WTC11 (cell line): ENCODE measurements at regions not wholly inside any gene's neighbourhood (a gene's known extent, or its start where the extent isn't known, plus 50 kb on each side); places are given as distances from the start of the nearest gene placed in this dataset.

Experiments used
- ATAC-seq: fragments of 200-7000 bp; cut with Tn5 transposase; 2 replicates; pipeline ENCODE4 v1.10.0; 2021; ENCODE audit warnings: mild to moderate bottlenecking, moderate library complexity
- CTCF ChIA-PET: fragments of 300-600 bp; sonication (Branson Sonifier 250); formaldehyde crosslinking; loops from one replicate; lab custom pipeline; 2021; ENCODE audit warnings: antibody characterized with exemption; lab: Charles Lee
- POLR2A ChIA-PET: fragments of 350-600 bp; sonication (Branson Sonifier 250); formaldehyde crosslinking; loops from one replicate; lab custom pipeline; 2021; ENCODE audit warnings: antibody characterized with exemption; lab: Charles Lee
- DNase-seq: peaks from one replicate; pipeline ENCODE4 v3.0.0; 2021; ENCODE audit warnings: low spot score
- H3K27ac Mint-ChIP-seq: 2 replicates; pipeline ENCODE4 v1.8.0; 2021; ENCODE audit warnings: mixed read lengths
- H3K27me3 Mint-ChIP-seq: 2 replicates; pipeline ENCODE4 v1.8.0; 2021; ENCODE audit warnings: low read depth, mild to moderate bottlenecking, moderate library complexity, mixed read lengths
- H3K36me3 Mint-ChIP-seq: 2 replicates; pipeline ENCODE4 v1.8.0; 2021; ENCODE audit warnings: mixed read lengths
- H3K4me1 Mint-ChIP-seq: 2 replicates; pipeline ENCODE4 v1.8.0; 2022; ENCODE audit warnings: mixed read lengths
- H3K4me3 Mint-ChIP-seq: 2 replicates; pipeline ENCODE4 v1.8.0; 2021; ENCODE audit warnings: mild to moderate bottlenecking, moderate library complexity, mixed read lengths
- H3K9me3 Mint-ChIP-seq: 2 replicates; pipeline ENCODE4 v1.8.0; 2021; ENCODE audit warnings: mixed read lengths
- GABPB1 ChIP-seq: sonication (generic); formaldehyde crosslinking; IDR thresholded peaks from 2 replicates; pipeline ENCODE4 v1.8.1; 2023; ENCODE audit warnings: mild to moderate bottlenecking, missing genetic modification reagents
- HMGA2 ChIP-seq: fragments of 250-450 bp; sonication (Bioruptor Pico); IDR thresholded peaks from 2 replicates; pipeline ENCODE4 v1.4.0; 2021; ENCODE audit warnings: mild to moderate bottlenecking, moderate library complexity
- IRF1 ChIP-seq: sonication (generic); formaldehyde crosslinking; IDR thresholded peaks from 2 replicates; pipeline ENCODE4 v1.8.0; 2023; ENCODE audit warnings: missing genetic modification reagents
- NFE2L1 ChIP-seq: sonication (generic); formaldehyde crosslinking; IDR thresholded peaks from 2 replicates; pipeline ENCODE4 v1.8.1; 2023; ENCODE audit warnings: missing genetic modification reagents
- PRDM15 ChIP-seq: sonication (generic); formaldehyde crosslinking; IDR thresholded peaks from 2 replicates; pipeline ENCODE4 v1.8.0; 2022; ENCODE audit warnings: missing genetic modification reagents
- PREB ChIP-seq: sonication (generic); formaldehyde crosslinking; IDR thresholded peaks from 2 replicates; pipeline ENCODE4 v1.8.1; 2022; ENCODE audit warnings: mild to moderate bottlenecking, missing genetic modification reagents, moderate library complexity, borderline replicate concordance
- TEAD1 ChIP-seq: sonication (generic); formaldehyde crosslinking; IDR thresholded peaks from 2 replicates; pipeline ENCODE4 v1.8.0; 2022; ENCODE audit warnings: mild to moderate bottlenecking, missing genetic modification reagents
- ZBTB21 ChIP-seq: sonication (generic); formaldehyde crosslinking; IDR thresholded peaks from 2 replicates; pipeline ENCODE4 v1.8.1; 2023; ENCODE audit warnings: mild to moderate bottlenecking, missing genetic modification reagents, borderline replicate concordance
- ZNF423 ChIP-seq: fragments of 250-450 bp; sonication (Bioruptor Pico); IDR thresholded peaks from 2 replicates; pipeline ENCODE4 v2.1.2; 2022; ENCODE audit warnings: mild to moderate bottlenecking, moderate library complexity
- ZNF425 ChIP-seq: fragments of 250-450 bp; sonication (Bioruptor Pico); conservative IDR thresholded peaks from 2 replicates; pipeline ENCODE4 v1.9.0; 2021; ENCODE audit warnings: mild to moderate bottlenecking
- ZNF671 ChIP-seq: fragments of 250-450 bp; sonication (Bioruptor Pico); IDR thresholded peaks from 2 replicates; pipeline ENCODE4 v1.8.0; 2021; ENCODE audit warnings: mild to moderate bottlenecking
- TF ChIP-seq, protein P1 (sequence below): fragments of 250-450 bp; sonication (Bioruptor Pico); IDR thresholded peaks from 2 replicates; pipeline ENCODE4 v1.9.0; 2021; ENCODE audit warnings: moderate library complexity, mild to moderate bottlenecking, inconsistent platforms, borderline replicate concordance

DNA sequence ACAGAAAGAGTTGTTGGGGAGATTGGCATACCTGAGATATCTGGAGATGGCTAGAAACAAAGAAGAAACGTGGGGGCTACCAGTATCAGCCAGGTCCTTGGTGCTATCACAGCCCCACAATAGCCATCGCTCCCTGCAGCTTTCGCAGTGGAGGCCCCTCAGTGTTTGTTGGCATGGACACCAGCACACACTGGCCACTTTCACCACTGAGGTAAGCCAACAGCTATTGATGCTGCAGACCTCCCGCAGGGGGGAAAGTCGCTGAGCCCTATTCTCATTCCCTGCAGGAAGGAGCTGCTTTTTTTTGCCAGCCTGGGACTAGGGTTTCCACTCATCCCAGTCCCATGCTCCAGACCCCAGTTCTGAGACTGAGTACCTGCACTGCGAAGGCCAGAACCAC, 879.2 kb upstream of the IGFBP7 start (continued):
- TF ChIP-seq PREB (CRISPR knock-in tag) (no peak), ZNF671 (CRISPR knock-in tag) (no peak), ZBTB21 (CRISPR knock-in tag) (no peak)

DNA sequence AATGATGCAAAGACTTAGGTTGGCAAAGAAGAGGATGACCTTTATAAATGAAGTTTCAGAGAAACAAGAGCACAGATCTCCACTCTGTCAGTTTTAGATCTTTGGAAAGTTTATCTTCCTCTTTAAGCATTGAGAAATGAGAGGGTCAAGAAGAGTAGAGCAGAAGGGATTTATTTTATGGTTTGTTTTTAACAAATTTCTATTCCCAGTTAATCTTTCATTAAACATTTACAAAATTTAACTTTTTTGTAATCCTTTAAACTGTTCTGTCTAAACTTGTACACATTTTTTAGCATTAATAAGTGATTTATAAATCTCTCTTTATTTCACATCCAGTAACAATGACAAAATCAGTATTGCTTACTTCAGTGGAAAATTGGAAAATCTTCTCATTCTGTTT, 875.0 kb upstream of the IGFBP7 start:
- Mint-ChIP-seq H3K4me1 (peaks cover 5% of the 10 kb centered on the region), H3K36me3 (no peaks in the 10 kb centered on the region), H3K27me3 (no peaks in the 10 kb centered on the region), H3K27ac (no peak overlapping the region), H3K4me3 (no peak overlapping the region), H3K9me3 (no peaks in the 10 kb centered on the region)
- ATAC-seq = no peak
- no peak for DNase-seq
- TF ChIP-seq GABPB1 (CRISPR knock-in tag) (no peak), IRF1 (CRISPR knock-in tag) (no peak), PRDM15 (CRISPR knock-in tag) (no peak)
- CTCF ChIA-PET = no interaction called here
- POLR2A ChIA-PET = no interaction called here

DNA sequence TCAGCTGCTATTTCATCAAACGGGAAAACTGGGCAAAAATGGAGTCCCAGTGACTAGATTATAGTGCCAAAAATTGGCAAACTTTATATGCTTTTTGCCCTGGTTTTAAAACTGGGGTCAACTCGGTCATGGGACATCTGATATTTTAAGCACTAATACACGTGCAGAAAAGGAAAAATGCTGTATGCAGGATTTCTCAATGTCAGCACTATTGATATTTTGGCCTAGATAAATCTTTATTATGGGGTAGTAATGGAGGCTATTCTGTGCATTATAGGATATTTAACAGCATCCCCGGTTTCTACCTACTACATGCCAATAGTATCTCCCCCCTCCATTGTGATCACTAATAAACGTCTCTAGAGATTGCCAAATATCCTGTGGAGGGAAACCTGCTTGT, 870.9 kb upstream of the IGFBP7 start:
- Mint-ChIP-seq H3K4me1 (peaks cover 12% of the 10 kb centered on the region), H3K36me3 (no peaks in the 10 kb centered on the region), H3K9me3 (no peaks in the 10 kb centered on the region), H3K27ac (no peak overlapping the region), H3K4me3 (no peak overlapping the region), H3K27me3 (no peaks in the 10 kb centered on the region)
- DNase-seq (no peak), ATAC-seq (no peak)
- CTCF ChIA-PET = no interaction called here
- TF ChIP-seq NFE2L1 (CRISPR knock-in tag) = no peak
- no peak for TF ChIP-seq HMGA2 (CRISPR knock-in tag)
- no peak for TF ChIP-seq TEAD1
- no peak for TF ChIP-seq ZNF425
- TF ChIP-seq ZNF423 (CRISPR knock-in tag) = no peak
- POLR2A ChIA-PET = no interaction called here

GRCh38 chr4:57974821-57975220, 864.6 kb upstream of the IGFBP7 start:
- DNase-seq = no peak
- H3K36me3 Mint-ChIP-seq = no peaks in the 10 kb centered on the region
- TF ChIP-seq, protein P1, sequence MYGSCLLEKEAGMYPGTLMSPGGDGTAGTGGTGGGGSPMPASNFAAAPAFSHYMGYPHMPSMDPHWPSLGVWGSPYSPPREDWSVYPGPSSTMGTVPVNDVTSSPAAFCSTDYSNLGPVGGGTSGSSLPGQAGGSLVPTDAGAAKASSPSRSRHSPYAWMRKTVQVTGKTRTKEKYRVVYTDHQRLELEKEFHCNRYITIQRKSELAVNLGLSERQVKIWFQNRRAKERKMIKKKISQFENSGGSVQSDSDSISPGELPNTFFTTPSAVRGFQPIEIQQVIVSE (CRISPR knock-in tag) = no peak
- TF ChIP-seq, all 79 proteins: peak for 0
- peaks cover 6% of the 10 kb centered on the region; the same call in 1 of the 2 replicates for H3K9me3 Mint-ChIP-seq
- ChIA-PET CTCF (no interaction called here), POLR2A (no interaction called here)
- H3K4me3 Mint-ChIP-seq = no peak overlapping the region
- no peaks in the 10 kb centered on the region for H3K27me3 Mint-ChIP-seq
- peaks cover 9% of the 10 kb centered on the region for H3K4me1 Mint-ChIP-seq
- no peak for ATAC-seq
- H3K27ac Mint-ChIP-seq = no peak overlapping the region
